H1 (cell line): ENCODE measurements at regions not wholly inside any gene's neighbourhood (a gene's known extent, or its start where the extent isn't known, plus 50 kb on each side); places are given as distances from the start of the nearest gene placed in this dataset.

Source experiments
- CTCF ChIA-PET: fragments of 300-600 bp; sonication (Branson Sonifier 250); formaldehyde crosslinking; loops from one replicate; lab custom pipeline; 2021; ENCODE audit not compliant: partially characterized antibody; lab: Charles Lee
- POLR2A ChIA-PET: fragments of 300-600 bp; sonication (Branson Sonifier 250); formaldehyde crosslinking; loops from one replicate; lab custom pipeline; 2021; ENCODE audit warnings: inconsistent platforms; ENCODE audit not compliant: partially characterized antibody; lab: Charles Lee
- DNase-seq, 2 experiments: peaks; one replicate each; pipeline versions ENCODE4 v3.0.0 to v3.0.0-alpha.2; 2010 to 2022; ENCODE audit warnings: low spot score in 2 of 2, low read depth in 1 of 2, mixed read lengths in 1 of 2
- FAIRE-seq: peaks from 2 replicates; lab custom pipeline; 2011; peaks lifted over from hg19 to GRCh38; lab: Jason Lieb, UNC
- H2AFZ ChIP-seq: 2 replicates; pipeline ENCODE4 v1.8.1; 2012; ENCODE audit warnings: low read length, inconsistent platforms
- H2AK5ac ChIP-seq: 2 replicates; pipeline ENCODE4 v1.6.1; 2013; ENCODE audit warnings: low read depth, low read length
- H2BK120ac ChIP-seq: replicated peaks from 2 replicates; pipeline ENCODE3; 2013; ENCODE audit warnings: low read depth, low read length, inconsistent platforms
- H2BK12ac ChIP-seq: 2 replicates; pipeline ENCODE4 v1.6.1; 2013; ENCODE audit warnings: low read depth, low read length
- H2BK15ac ChIP-seq: 2 replicates; pipeline ENCODE4 v1.6.1; 2013; ENCODE audit warnings: low read length
- H2BK20ac ChIP-seq: 2 replicates; pipeline ENCODE4 v1.6.1; 2013; ENCODE audit warnings: low read length
- H2BK5ac ChIP-seq: 2 replicates; pipeline ENCODE4 v1.6.1; 2013; ENCODE audit warnings: low read depth, low read length
- H3K14ac ChIP-seq: 2 replicates; pipeline ENCODE4 v1.6.1; 2013; ENCODE audit warnings: inconsistent platforms; ENCODE audit not compliant: insufficient read length
- H3K18ac ChIP-seq: 2 replicates; pipeline ENCODE4 v1.6.1; 2013; ENCODE audit warnings: low read length; ENCODE audit errors: extremely low read depth
- H3K23ac ChIP-seq: 2 replicates; pipeline ENCODE4 v1.6.1; 2013; ENCODE audit warnings: inconsistent platforms; ENCODE audit not compliant: insufficient read length
- H3K23me2 ChIP-seq: 2 replicates; pipeline ENCODE4 v1.6.1; 2013; ENCODE audit warnings: low read depth, low read length
- H3K27ac ChIP-seq: 2 replicates; pipeline ENCODE4 v1.6.1; 2011; ENCODE audit warnings: low read depth, low read length, inconsistent platforms
- H3K27me3 ChIP-seq, 4 experiments: replicated peaks in 1 of 4; 1 replicate in 1 of 4; 2 replicates in 3 of 4; pipeline versions ENCODE4 v1.6.1 to v1.8.1; 2011 to 2013; ENCODE audit warnings: low read length in 3 of 4, mild to moderate bottlenecking in 3 of 4, inconsistent platforms in 2 of 4, mixed read lengths in 2 of 4, moderate library complexity in 1 of 4; ENCODE audit not compliant: control insufficient read depth in 3 of 4, insufficient read depth in 3 of 4; ENCODE audit errors: extremely low read depth in 1 of 4
- H3K36me3 ChIP-seq, 4 experiments: 2 replicates each; pipeline versions ENCODE4 v1.6.1 to v1.8.1; 2011 to 2013; ENCODE audit warnings: mild to moderate bottlenecking in 4 of 4, low read length in 3 of 4, moderate library complexity in 2 of 4, control low read depth in 1 of 4, inconsistent platforms in 1 of 4; ENCODE audit not compliant: insufficient read depth in 4 of 4, control insufficient read depth in 2 of 4
- H3K4ac ChIP-seq: replicated peaks from 2 replicates; pipeline ENCODE3; 2013; ENCODE audit warnings: low read length, low read depth, mixed read lengths, inconsistent platforms; ENCODE audit not compliant: insufficient read length
- H3K4me1 ChIP-seq, 4 experiments: replicated peaks in 1 of 4; 1 replicate in 1 of 4; 2 replicates in 3 of 4; pipeline versions ENCODE4 v1.6.1 to v1.8.1; 2011 to 2013; ENCODE audit warnings: low read length in 3 of 4, inconsistent platforms in 2 of 4, mixed read lengths in 1 of 4; ENCODE audit not compliant: insufficient read depth in 4 of 4, control insufficient read depth in 3 of 4
- H3K4me2 ChIP-seq, 2 experiments: 2 replicates each; pipeline versions ENCODE4 v1.6.1 to v1.8.1; 2011 to 2013; ENCODE audit warnings: low read depth in 2 of 2, low read length in 2 of 2, control low read depth in 1 of 2, inconsistent platforms in 1 of 2, mild to moderate bottlenecking in 1 of 2; ENCODE audit not compliant: insufficient read depth in 1 of 2
- H3K4me3 ChIP-seq, 4 experiments: fragments of 200-600, 300-600 bp in 1 of 4; sonication (generic), shearing (Covaris generic), sonication (Bioruptor Twin) in 1 of 4; 2 replicates each; pipeline versions ENCODE4 v1.5.1 to v1.8.1; 2011 to 2016; ENCODE audit warnings: low read length in 4 of 4, low read depth in 3 of 4, control low read depth in 2 of 4, inconsistent platforms in 2 of 4, mild to moderate bottlenecking in 2 of 4, mixed read lengths in 1 of 4, moderate library complexity in 1 of 4; ENCODE audit not compliant: insufficient read depth in 2 of 4; ENCODE audit errors: extremely low read depth in 1 of 4
- H3K56ac ChIP-seq: replicated peaks from 2 replicates; pipeline ENCODE3; 2013; ENCODE audit warnings: low read depth, mild to moderate bottlenecking, mixed read lengths, low read length, inconsistent platforms; ENCODE audit not compliant: insufficient read length
- H3K79me1 ChIP-seq: 2 replicates; pipeline ENCODE4 v1.6.1; 2013; ENCODE audit warnings: low read depth, low read length, control low read depth
- H3K79me2 ChIP-seq, 2 experiments: 2 replicates each; pipeline versions ENCODE4 v1.6.1 to v1.8.1; 2012 to 2013; ENCODE audit warnings: low read length in 2 of 2, mild to moderate bottlenecking in 2 of 2, inconsistent platforms in 1 of 2; ENCODE audit not compliant: insufficient read depth in 2 of 2, control insufficient read depth in 1 of 2
- H3K9ac ChIP-seq, 4 experiments: replicated peaks in 1 of 4; 1 replicate in 1 of 4; 2 replicates in 3 of 4; pipeline versions ENCODE4 v1.6.1 to v1.8.1; 2011 to 2013; ENCODE audit warnings: low read depth in 3 of 4, low read length in 3 of 4, control low read depth in 2 of 4, mild to moderate bottlenecking in 2 of 4, moderate library complexity in 2 of 4, inconsistent platforms in 1 of 4; ENCODE audit errors: extremely low read depth in 1 of 4
- H3K9me3 ChIP-seq, 2 experiments: 2 replicates each; pipeline versions ENCODE4 v1.6.1 to v1.8.1; 2012 to 2013; ENCODE audit warnings: mild to moderate bottlenecking in 2 of 2, moderate library complexity in 2 of 2, control low read depth in 1 of 2, inconsistent platforms in 1 of 2, low read depth in 1 of 2, low read length in 1 of 2, mixed read lengths in 1 of 2; ENCODE audit not compliant: insufficient read depth in 2 of 2
- H4K20me1 ChIP-seq, 2 experiments: replicated peaks in 1 of 2; 2 replicates each; pipeline versions ENCODE3 to v1.8.1; 2011 to 2013; ENCODE audit warnings: inconsistent platforms in 2 of 2, low read length in 2 of 2, mild to moderate bottlenecking in 1 of 2; ENCODE audit not compliant: insufficient read depth in 2 of 2, control insufficient read depth in 1 of 2
- H4K5ac ChIP-seq: 2 replicates; pipeline ENCODE4 v1.6.1; 2013; ENCODE audit warnings: low read length, low read depth, mixed read lengths, inconsistent platforms; ENCODE audit not compliant: insufficient read length
- H4K8ac ChIP-seq: 2 replicates; pipeline ENCODE4 v1.8.0; 2013; ENCODE audit warnings: mild to moderate bottlenecking, moderate library complexity, low read length, inconsistent platforms; ENCODE audit not compliant: insufficient read depth; ENCODE audit errors: extremely low read depth
- H4K91ac ChIP-seq: replicated peaks from 2 replicates; pipeline ENCODE3; 2013; ENCODE audit warnings: low read length, mixed read lengths, inconsistent platforms; ENCODE audit not compliant: insufficient read length
- ASH2L ChIP-seq: fragments of 200-600, 300-600 bp; sonication (generic); IDR thresholded peaks from one replicate; pipeline ENCODE4 v1.7.1; 2017; ENCODE audit warnings: low read length
- EGR1 ChIP-seq: IDR thresholded peaks from 2 replicates; pipeline ENCODE4 v1.6.1; 2011; ENCODE audit warnings: low read depth, low read length, borderline replicate concordance
- SRF ChIP-seq: IDR thresholded peaks from 2 replicates; pipeline ENCODE4 v1.6.1; 2011; ENCODE audit warnings: mild to moderate bottlenecking, low read depth, low read length, moderate library complexity
- WGBS, 2 experiments: shearing (Covaris generic) in 1 of 2; methylation state at CpG; one replicate each; pipeline versions ENCODE4 v1.1.6 to v1.1.7; 2013 to 2015; ENCODE audit warnings: low lambda C conversion rate in 2 of 2, mixed read lengths in 2 of 2, inconsistent platforms in 1 of 2, low coverage in 1 of 2, missing lambda C conversion rate in 1 of 2; ENCODE audit not compliant: insufficient replicate concordance in 2 of 2, insufficient coverage in 1 of 2, insufficient read length in 1 of 2; ENCODE audit errors: extremely low coverage in 1 of 2, missing lambda C conversion rate in 1 of 2; 5-methylcytosine and 5-hydroxymethylcytosine counted together

DNA sequence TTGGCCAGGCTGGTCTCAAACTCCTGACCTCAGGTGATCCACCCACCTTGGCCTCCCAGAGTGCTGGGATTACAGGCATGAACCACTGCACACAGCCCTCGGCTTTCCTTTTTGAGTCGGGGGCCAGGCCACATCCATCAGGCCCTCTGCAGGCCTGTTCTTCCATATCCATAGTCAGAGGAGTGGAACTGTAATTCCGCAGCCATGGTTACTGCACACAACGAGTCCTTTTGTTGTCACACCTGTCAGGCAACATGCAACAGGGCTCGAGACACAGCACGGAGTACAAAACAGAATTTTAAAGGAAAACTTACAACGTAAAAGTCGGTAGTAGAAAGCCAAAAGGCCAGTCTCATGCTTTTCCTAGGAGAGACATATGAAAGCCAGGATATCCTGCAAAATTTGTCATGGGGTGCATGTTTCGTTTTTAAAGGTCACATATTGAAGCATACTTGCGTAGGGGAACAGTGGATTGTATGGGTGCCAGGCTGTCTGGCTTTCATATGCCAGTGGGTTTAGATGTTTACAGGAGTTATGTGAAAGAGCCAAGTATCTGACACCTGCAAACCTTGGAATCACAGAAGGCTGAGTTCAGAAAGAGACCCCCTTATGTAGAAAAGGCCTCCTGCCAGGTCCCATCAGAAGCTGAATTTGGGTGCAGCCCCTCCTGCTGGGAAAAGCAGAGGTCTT is 63.2 kb upstream of the LPP start:
- H2AFZ ChIP-seq = no peak overlapping the region
- H3K36me3 ChIP-seq = no peaks in the 10 kb centered on the region
- no peak overlapping the region for H3K4me3 ChIP-seq
- WGBS, 2 experiments = 87% methylated on average over 10 of the region's 10 CpGs; no CpG with 5 or more reads in 1 of the 2 experiments
- no peak overlapping the region for H4K91ac ChIP-seq
- H3K27me3 ChIP-seq = no peaks in the 10 kb centered on the region
- no peak overlapping the region for H3K27ac ChIP-seq
- no peak for DNase-seq
- no peak overlapping the region for H3K23ac ChIP-seq
- H3K14ac ChIP-seq = no peak overlapping the region
- TF ChIP-seq ASH2L = no peak
- no peak for TF ChIP-seq EGR1
- TF ChIP-seq SRF = no peak
- H3K4ac ChIP-seq = no peak overlapping the region
- no peak overlapping the region for H2BK5ac ChIP-seq
- H2BK15ac ChIP-seq = 0 out of 2 replicates have a peak overlapping the region, but pooled peaks have one; percentile 31
- H3K23me2 ChIP-seq = no peaks in the 10 kb centered on the region
- H3K18ac ChIP-seq = no peak overlapping the region
- no peak overlapping the region for H2AK5ac ChIP-seq
- no peaks in the 10 kb centered on the region for H3K79me1 ChIP-seq
- ChIA-PET CTCF (no interaction called here), POLR2A (no interaction called here)
- no peak overlapping the region for H2BK20ac ChIP-seq
- no peaks in the 10 kb centered on the region for H3K79me2 ChIP-seq
- no peak overlapping the region for H3K9ac ChIP-seq
- no peak overlapping the region for H2BK12ac ChIP-seq
- H3K4me2 ChIP-seq = no peak overlapping the region
- no peaks in the 10 kb centered on the region for H3K9me3 ChIP-seq
- no peak overlapping the region for H4K8ac ChIP-seq
- H4K5ac ChIP-seq = no peak overlapping the region
- H3K56ac ChIP-seq = no peak overlapping the region
- no peak overlapping the region for H2BK120ac ChIP-seq
- FAIRE-seq = no peak
- no peaks in the 10 kb centered on the region for H4K20me1 ChIP-seq
- H3K4me1 ChIP-seq = no peaks in the 10 kb centered on the region
